ENCODE measurements at regions not wholly inside any gene's neighbourhood (a gene's known extent, or its start where the extent isn't known, plus 50 kb on each side); places are given as distances from the start of the nearest gene placed in this dataset.

GRCh38 chr4:116108606-116109005 is 976.8 kb downstream of the TRAM1L1 start:
- TF ChIP-seq POLR2A (IDR thresholded peaks at IDR 0.05) (no peak), EP300 (IDR thresholded peaks at IDR 0.05) (no peak)
- TF ChIP-seq, protein P1, sequence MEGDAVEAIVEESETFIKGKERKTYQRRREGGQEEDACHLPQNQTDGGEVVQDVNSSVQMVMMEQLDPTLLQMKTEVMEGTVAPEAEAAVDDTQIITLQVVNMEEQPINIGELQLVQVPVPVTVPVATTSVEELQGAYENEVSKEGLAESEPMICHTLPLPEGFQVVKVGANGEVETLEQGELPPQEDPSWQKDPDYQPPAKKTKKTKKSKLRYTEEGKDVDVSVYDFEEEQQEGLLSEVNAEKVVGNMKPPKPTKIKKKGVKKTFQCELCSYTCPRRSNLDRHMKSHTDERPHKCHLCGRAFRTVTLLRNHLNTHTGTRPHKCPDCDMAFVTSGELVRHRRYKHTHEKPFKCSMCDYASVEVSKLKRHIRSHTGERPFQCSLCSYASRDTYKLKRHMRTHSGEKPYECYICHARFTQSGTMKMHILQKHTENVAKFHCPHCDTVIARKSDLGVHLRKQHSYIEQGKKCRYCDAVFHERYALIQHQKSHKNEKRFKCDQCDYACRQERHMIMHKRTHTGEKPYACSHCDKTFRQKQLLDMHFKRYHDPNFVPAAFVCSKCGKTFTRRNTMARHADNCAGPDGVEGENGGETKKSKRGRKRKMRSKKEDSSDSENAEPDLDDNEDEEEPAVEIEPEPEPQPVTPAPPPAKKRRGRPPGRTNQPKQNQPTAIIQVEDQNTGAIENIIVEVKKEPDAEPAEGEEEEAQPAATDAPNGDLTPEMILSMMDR (IDR thresholded peaks at IDR 0.05) = no peak

Data from suprapubic skin (tissue), 3 donors.